MCF 10A (cell line): ENCODE measurements at regions not wholly inside any gene's neighbourhood (a gene's known extent, or its start where the extent isn't known, plus 50 kb on each side); places are given as distances from the start of the nearest gene placed in this dataset.

ENCODE experiments used
- BruUV-seq: library from RNA; stranded (reverse); fragments of 400-500 nt; replicated peaks from 2 replicates; lab custom pipeline; 2021; lab: Mats Ljungman, UMichigan
- CTCF ChIA-PET: fragments of 300-600 bp; sonication (Branson Sonifier 250); formaldehyde crosslinking; extraction: SDS; loops from one replicate; lab custom pipeline; 2021; ENCODE audit warnings: antibody characterized with exemption, inconsistent platforms; lab: Yijun Ruan, JAX
- POLR2A ChIA-PET: fragments of 300-600, 350-650 bp; sonication (Branson Sonifier 250); formaldehyde crosslinking; extraction: SDS; loops from one replicate; lab custom pipeline; 2020; ENCODE audit warnings: antibody characterized with exemption, inconsistent platforms; lab: Yijun Ruan, JAX
- DNase-seq: peaks from one replicate; pipeline ENCODE4 v3.0.0-alpha.2; 2018; ENCODE audit not compliant: unreplicated experiment
- H3K27ac Mint-ChIP-seq: one replicate; pipeline ENCODE4 v1.8.0; 2022; ENCODE audit warnings: mild to moderate bottlenecking, low read depth, mixed read lengths; ENCODE audit not compliant: unreplicated experiment
- H3K27me3 Mint-ChIP-seq: one replicate; pipeline ENCODE4 v1.8.0; 2022; ENCODE audit warnings: mixed read lengths; ENCODE audit not compliant: insufficient read depth, unreplicated experiment
- H3K36me3 Mint-ChIP-seq: one replicate; pipeline ENCODE4 v1.8.0; 2022; ENCODE audit warnings: mild to moderate bottlenecking, moderate library complexity, mixed read lengths; ENCODE audit not compliant: insufficient read depth, unreplicated experiment
- H3K4me1 Mint-ChIP-seq: one replicate; pipeline ENCODE4 v1.8.0; 2022; ENCODE audit warnings: mixed read lengths; ENCODE audit not compliant: insufficient read depth, unreplicated experiment
- H3K4me3 Mint-ChIP-seq: one replicate; pipeline ENCODE4 v1.8.0; 2022; ENCODE audit warnings: mild to moderate bottlenecking, moderate library complexity, mixed read lengths; ENCODE audit not compliant: unreplicated experiment
- H3K9me3 Mint-ChIP-seq: one replicate; pipeline ENCODE4 v1.8.0; 2022; ENCODE audit warnings: mixed read lengths; ENCODE audit not compliant: unreplicated experiment
- intact Hi-C: fragments of 100-400 bp; cut with micrococcal nuclease; formaldehyde crosslinking; loops from 2 replicates; pipeline ENCODE4 v1.14.1; 2022
- TF ChIP-seq, protein P1 (sequence below): fragments of 200-600 bp; IDR thresholded peaks from one replicate; pipeline ENCODE4 v1.8.0; 2022; ENCODE audit warnings: antibody characterized with exemption, mild to moderate bottlenecking; ENCODE audit not compliant: unreplicated experiment

GRCh38 chrX:4150259-4150658 lies 436.8 kb upstream of the PRKX start:
- BruUV-seq: no TSS peak
- POLR2A ChIA-PET: no interaction called here
- Mint-ChIP-seq H3K36me3 (no peaks in the 10 kb centered on the region), H3K4me3 (no peak overlapping the region), H3K27ac (no peak overlapping the region), H3K4me1 (no peaks in the 10 kb centered on the region), H3K27me3 (no peaks in the 10 kb centered on the region), H3K9me3 (peaks cover 29% of the 10 kb centered on the region)
- intact Hi-C loops: no loop called here
- CTCF ChIA-PET: no interaction called here
- TF ChIP-seq, protein P1, sequence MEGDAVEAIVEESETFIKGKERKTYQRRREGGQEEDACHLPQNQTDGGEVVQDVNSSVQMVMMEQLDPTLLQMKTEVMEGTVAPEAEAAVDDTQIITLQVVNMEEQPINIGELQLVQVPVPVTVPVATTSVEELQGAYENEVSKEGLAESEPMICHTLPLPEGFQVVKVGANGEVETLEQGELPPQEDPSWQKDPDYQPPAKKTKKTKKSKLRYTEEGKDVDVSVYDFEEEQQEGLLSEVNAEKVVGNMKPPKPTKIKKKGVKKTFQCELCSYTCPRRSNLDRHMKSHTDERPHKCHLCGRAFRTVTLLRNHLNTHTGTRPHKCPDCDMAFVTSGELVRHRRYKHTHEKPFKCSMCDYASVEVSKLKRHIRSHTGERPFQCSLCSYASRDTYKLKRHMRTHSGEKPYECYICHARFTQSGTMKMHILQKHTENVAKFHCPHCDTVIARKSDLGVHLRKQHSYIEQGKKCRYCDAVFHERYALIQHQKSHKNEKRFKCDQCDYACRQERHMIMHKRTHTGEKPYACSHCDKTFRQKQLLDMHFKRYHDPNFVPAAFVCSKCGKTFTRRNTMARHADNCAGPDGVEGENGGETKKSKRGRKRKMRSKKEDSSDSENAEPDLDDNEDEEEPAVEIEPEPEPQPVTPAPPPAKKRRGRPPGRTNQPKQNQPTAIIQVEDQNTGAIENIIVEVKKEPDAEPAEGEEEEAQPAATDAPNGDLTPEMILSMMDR: no peak
- no peak for DNase-seq

- H3K36me3 Mint-ChIP-seq: no peaks in the 10 kb centered on the region
- H3K4me3 Mint-ChIP-seq: no peak overlapping the region
- POLR2A ChIA-PET: no interaction called here
- TF ChIP-seq, protein P1: no peak
- DNase-seq: no peak
- H3K9me3 Mint-ChIP-seq: peaks cover 28% of the 10 kb centered on the region
- no peaks in the 10 kb centered on the region for H3K27me3 Mint-ChIP-seq
- intact Hi-C loops: no loop called here
- BruUV-seq: no TSS peak
- CTCF ChIA-PET: no interaction called here
- H3K4me1 Mint-ChIP-seq: no peaks in the 10 kb centered on the region
- no peak overlapping the region for H3K27ac Mint-ChIP-seq
Observed at GRCh38 chrX:4129626-4130025, 416.2 kb upstream of the PRKX start.

- no peaks in the 10 kb centered on the region for H3K27me3 Mint-ChIP-seq
- no peak overlapping the region for H3K27ac Mint-ChIP-seq
- CTCF ChIA-PET: no interaction called here
- intact Hi-C loops: no loop called here
- no peak for DNase-seq
- TF ChIP-seq, protein P1: no peak
- POLR2A ChIA-PET: no interaction called here
- no TSS peak for BruUV-seq
- H3K4me3 Mint-ChIP-seq: no peak overlapping the region
- H3K36me3 Mint-ChIP-seq: no peaks in the 10 kb centered on the region
- H3K9me3 Mint-ChIP-seq: peaks cover 21% of the 10 kb centered on the region
- H3K4me1 Mint-ChIP-seq: no peaks in the 10 kb centered on the region
Observed at GRCh38 chrX:4118666-4119530, 405.4 kb upstream of the PRKX start.

GRCh38 chrX:4110964-4111363 lies 397.5 kb upstream of the PRKX start:
- intact Hi-C loops: no loop called here
- TF ChIP-seq, protein P1: peak; percentile 7
- ChIA-PET POLR2A (no interaction called here), CTCF (interaction anchor here (0.6 kb wide), 1 partner anchor 1113 kb away, joined by 3 read pairs; no protein-coding TSS in a partner anchor)
- Mint-ChIP-seq H3K27me3 (no peaks in the 10 kb centered on the region), H3K9me3 (peaks cover 8% of the 10 kb centered on the region), H3K36me3 (no peaks in the 10 kb centered on the region), H3K4me1 (no peaks in the 10 kb centered on the region), H3K27ac (no peak overlapping the region), H3K4me3 (no peak overlapping the region)
- BruUV-seq: no TSS peak
- no peak for DNase-seq
